ENCODE measurements at regions not wholly inside any gene's neighbourhood (a gene's known extent, or its start where the extent isn't known, plus 50 kb on each side); places are given as distances from the start of the nearest gene placed in this dataset.
A peak's percentile ranks its signal among the peaks of the same experiment; 100 is the strongest.
"Not testable (repeated sequence)": the region's sequence is repeated elsewhere in the genome, so short reads cannot be mapped to it uniquely, and the experiment has no call there.

- no CpG with 5 or more reads among the region's 1 CpG for WGBS (ENCODE audit: insufficient coverage, insufficient read length)
- no peak for DNase-seq (ENCODE audit: low read depth, low spot score)
- no peaks in the 10 kb centered on the region for H3K27me3 ChIP-seq (ENCODE audit: control insufficient read depth, insufficient read depth, low read length)
- no peaks in the 10 kb centered on the region for H3K4me1 ChIP-seq (ENCODE audit: control insufficient read depth, insufficient read depth, low read length)
- H3K4me3 ChIP-seq (ENCODE audit: low read length) = no peak overlapping the region
- H3K9me3 ChIP-seq (ENCODE audit: control insufficient read depth, insufficient read depth, low read length) = no peaks in the 10 kb centered on the region
- no peaks in the 10 kb centered on the region for H3K36me3 ChIP-seq (ENCODE audit: control insufficient read depth, insufficient read depth, low read length)
- no peak overlapping the region for H3K27ac ChIP-seq (ENCODE audit: low read length)
Observed at GRCh38 chr1:68723791-68724190, 226.9 kb upstream of the DEPDC1 start.

- H3K27ac ChIP-seq (ENCODE audit: low read length) = no peak overlapping the region
- no peak for DNase-seq (ENCODE audit: low read depth, low spot score)
- no peaks in the 10 kb centered on the region for H3K9me3 ChIP-seq (ENCODE audit: control insufficient read depth, insufficient read depth, low read length)
- no CpG with 5 or more reads among the region's 2 CpGs for WGBS (ENCODE audit: insufficient coverage, insufficient read length)
- H3K36me3 ChIP-seq (ENCODE audit: control insufficient read depth, insufficient read depth, low read length) = no peaks in the 10 kb centered on the region
- H3K4me3 ChIP-seq (ENCODE audit: low read length) = no peak overlapping the region
- H3K27me3 ChIP-seq (ENCODE audit: control insufficient read depth, insufficient read depth, low read length) = no peaks in the 10 kb centered on the region
- no peaks in the 10 kb centered on the region for H3K4me1 ChIP-seq (ENCODE audit: control insufficient read depth, insufficient read depth, low read length)
Observed at GRCh38 chr1:68725001-68725752, 228.3 kb upstream of the DEPDC1 start.

- H3K9me3 ChIP-seq (ENCODE audit: control insufficient read depth, insufficient read depth, low read length); H3K4me1 ChIP-seq (ENCODE audit: control insufficient read depth, insufficient read depth, low read length); H3K27me3 ChIP-seq (ENCODE audit: control insufficient read depth, insufficient read depth, low read length); H3K4me3 ChIP-seq (ENCODE audit: low read length); H3K27ac ChIP-seq (ENCODE audit: low read length); H3K36me3 ChIP-seq (ENCODE audit: control insufficient read depth, insufficient read depth, low read length); DNase-seq (ENCODE audit: low read depth, low spot score): not testable (repeated sequence)
- WGBS (ENCODE audit: insufficient coverage, insufficient read length) = no CpG with 5 or more reads among the region's 19 CpGs
Observed at GRCh38 chr1:68739486-68739885, 242.6 kb upstream of the DEPDC1 start.

GRCh38 chr1:68745011-68745410, 248.1 kb upstream of the DEPDC1 start:
- Histone ChIP-seq H3K27ac (ENCODE audit: low read length) (no peak overlapping the region), H3K4me3 (ENCODE audit: low read length) (no peak overlapping the region), H3K36me3 (ENCODE audit: control insufficient read depth, insufficient read depth, low read length) (no peaks in the 10 kb centered on the region), H3K9me3 (ENCODE audit: control insufficient read depth, insufficient read depth, low read length) (no peaks in the 10 kb centered on the region), H3K27me3 (ENCODE audit: control insufficient read depth, insufficient read depth, low read length) (no peaks in the 10 kb centered on the region), H3K4me1 (ENCODE audit: control insufficient read depth, insufficient read depth, low read length) (no peaks in the 10 kb centered on the region)
- no CpG with 5 or more reads among the region's 2 CpGs for WGBS (ENCODE audit: insufficient coverage, insufficient read length)
- no peak for DNase-seq (ENCODE audit: low read depth, low spot score)

- Histone ChIP-seq H3K27ac (ENCODE audit: low read length) (no peak overlapping the region), H3K9me3 (ENCODE audit: control insufficient read depth, insufficient read depth, low read length) (no peaks in the 10 kb centered on the region), H3K36me3 (ENCODE audit: control insufficient read depth, insufficient read depth, low read length) (no peaks in the 10 kb centered on the region), H3K27me3 (ENCODE audit: control insufficient read depth, insufficient read depth, low read length) (no peaks in the 10 kb centered on the region), H3K4me1 (ENCODE audit: control insufficient read depth, insufficient read depth, low read length) (no peaks in the 10 kb centered on the region), H3K4me3 (ENCODE audit: low read length) (no peak overlapping the region)
- DNase-seq (ENCODE audit: low read depth, low spot score) = no peak
- WGBS (ENCODE audit: insufficient coverage, insufficient read length) = no CpG with 5 or more reads among the region's 1 CpG
Observed at GRCh38 chr1:68745451-68745850, 248.6 kb upstream of the DEPDC1 start.

GRCh38 chr1:68746378-68746777, 249.5 kb upstream of the DEPDC1 start:
- no peaks in the 10 kb centered on the region for H3K4me1 ChIP-seq (ENCODE audit: control insufficient read depth, insufficient read depth, low read length)
- no CpG with 5 or more reads among the region's 1 CpG for WGBS (ENCODE audit: insufficient coverage, insufficient read length)
- H3K27ac ChIP-seq (ENCODE audit: low read length) = no peak overlapping the region
- no peaks in the 10 kb centered on the region for H3K9me3 ChIP-seq (ENCODE audit: control insufficient read depth, insufficient read depth, low read length)
- H3K36me3 ChIP-seq (ENCODE audit: control insufficient read depth, insufficient read depth, low read length) = no peaks in the 10 kb centered on the region
- H3K4me3 ChIP-seq (ENCODE audit: low read length) = no peak overlapping the region
- no peak for DNase-seq (ENCODE audit: low read depth, low spot score)
- H3K27me3 ChIP-seq (ENCODE audit: control insufficient read depth, insufficient read depth, low read length) = no peaks in the 10 kb centered on the region

- no CpG with 5 or more reads among the region's 2 CpGs for WGBS (ENCODE audit: insufficient coverage, insufficient read length)
- H3K9me3 ChIP-seq (ENCODE audit: control insufficient read depth, insufficient read depth, low read length) = no peaks in the 10 kb centered on the region
- H3K4me1 ChIP-seq (ENCODE audit: control insufficient read depth, insufficient read depth, low read length) = no peaks in the 10 kb centered on the region
- H3K27ac ChIP-seq (ENCODE audit: low read length) = no peak overlapping the region
- H3K4me3 ChIP-seq (ENCODE audit: low read length) = no peak overlapping the region
- DNase-seq (ENCODE audit: low read depth, low spot score) = no peak
- H3K27me3 ChIP-seq (ENCODE audit: control insufficient read depth, insufficient read depth, low read length) = no peaks in the 10 kb centered on the region
- H3K36me3 ChIP-seq (ENCODE audit: control insufficient read depth, insufficient read depth, low read length) = no peaks in the 10 kb centered on the region
Observed at GRCh38 chr1:68751723-68752122, 254.8 kb upstream of the DEPDC1 start.

GRCh38 chr1:68758666-68759209, 261.9 kb upstream of the DEPDC1 start:
- DNase-seq (ENCODE audit: low read depth, low spot score) = peak; percentile 13
- Histone ChIP-seq H3K27ac (ENCODE audit: low read length) (no peak overlapping the region), H3K27me3 (ENCODE audit: control insufficient read depth, insufficient read depth, low read length) (no peaks in the 10 kb centered on the region), H3K4me1 (ENCODE audit: control insufficient read depth, insufficient read depth, low read length) (no peaks in the 10 kb centered on the region), H3K9me3 (ENCODE audit: control insufficient read depth, insufficient read depth, low read length) (no peaks in the 10 kb centered on the region), H3K36me3 (ENCODE audit: control insufficient read depth, insufficient read depth, low read length) (no peaks in the 10 kb centered on the region), H3K4me3 (ENCODE audit: low read length) (no peak overlapping the region)
- no CpG with 5 or more reads among the region's 1 CpG for WGBS (ENCODE audit: insufficient coverage, insufficient read length)

- H3K27me3 ChIP-seq (ENCODE audit: control insufficient read depth, insufficient read depth, low read length) = no peaks in the 10 kb centered on the region
- no peaks in the 10 kb centered on the region for H3K4me1 ChIP-seq (ENCODE audit: control insufficient read depth, insufficient read depth, low read length)
- no peak overlapping the region for H3K4me3 ChIP-seq (ENCODE audit: low read length)
- no peak overlapping the region for H3K27ac ChIP-seq (ENCODE audit: low read length)
- H3K36me3 ChIP-seq (ENCODE audit: control insufficient read depth, insufficient read depth, low read length) = no peaks in the 10 kb centered on the region
- DNase-seq (ENCODE audit: low read depth, low spot score) = no peak
- WGBS (ENCODE audit: insufficient coverage, insufficient read length) = no CpG with 5 or more reads among the region's 1 CpG
- no peaks in the 10 kb centered on the region for H3K9me3 ChIP-seq (ENCODE audit: control insufficient read depth, insufficient read depth, low read length)
Observed at GRCh38 chr1:68767941-68768340, 271.1 kb upstream of the DEPDC1 start.

- Histone ChIP-seq H3K4me1 (ENCODE audit: control insufficient read depth, insufficient read depth, low read length) (no peaks in the 10 kb centered on the region), H3K27me3 (ENCODE audit: control insufficient read depth, insufficient read depth, low read length) (no peaks in the 10 kb centered on the region), H3K27ac (ENCODE audit: low read length) (no peak overlapping the region), H3K9me3 (ENCODE audit: control insufficient read depth, insufficient read depth, low read length) (no peaks in the 10 kb centered on the region), H3K4me3 (ENCODE audit: low read length) (no peak overlapping the region), H3K36me3 (ENCODE audit: control insufficient read depth, insufficient read depth, low read length) (no peaks in the 10 kb centered on the region)
- no peak for DNase-seq (ENCODE audit: low read depth, low spot score)
- WGBS (ENCODE audit: insufficient coverage, insufficient read length) = no CpG with 5 or more reads among the region's 3 CpGs
Observed at GRCh38 chr1:68770817-68771216, 273.9 kb upstream of the DEPDC1 start.

- no peaks in the 10 kb centered on the region; the same call in 1 of the 2 replicates for H3K9me3 ChIP-seq (ENCODE audit: control insufficient read depth, insufficient read depth, low read length)
- H3K4me1 ChIP-seq (ENCODE audit: control insufficient read depth, insufficient read depth, low read length) = no peaks in the 10 kb centered on the region
- no CpG with 5 or more reads among the region's 3 CpGs for WGBS (ENCODE audit: insufficient coverage, insufficient read length)
- H3K4me3 ChIP-seq (ENCODE audit: low read length) = no peak overlapping the region
- no peak overlapping the region for H3K27ac ChIP-seq (ENCODE audit: low read length)
- H3K36me3 ChIP-seq (ENCODE audit: control insufficient read depth, insufficient read depth, low read length) = no peaks in the 10 kb centered on the region
- H3K27me3 ChIP-seq (ENCODE audit: control insufficient read depth, insufficient read depth, low read length) = no peaks in the 10 kb centered on the region
- DNase-seq (ENCODE audit: low read depth, low spot score) = no peak
Observed at GRCh38 chr1:68777851-68778250, 281.0 kb upstream of the DEPDC1 start.

Data from iPS DF 6.9 (cell line).